GM18870 (cell line): ENCODE measurements at regions not wholly inside any gene's neighbourhood (a gene's known extent, or its start where the extent isn't known, plus 50 kb on each side); places are given as distances from the start of the nearest gene placed in this dataset.
"Not testable (repeated sequence)": the region's sequence is repeated elsewhere in the genome, so short reads cannot be mapped to it uniquely, and the experiment has no call there.

Source experiments
- ATAC-seq: cut with Tn5 transposase; IDR thresholded peaks from one replicate; pipeline ENCODE4 v1.9.1; 2021; ENCODE audit warnings: moderate library complexity; ENCODE audit not compliant: unreplicated experiment

DNA sequence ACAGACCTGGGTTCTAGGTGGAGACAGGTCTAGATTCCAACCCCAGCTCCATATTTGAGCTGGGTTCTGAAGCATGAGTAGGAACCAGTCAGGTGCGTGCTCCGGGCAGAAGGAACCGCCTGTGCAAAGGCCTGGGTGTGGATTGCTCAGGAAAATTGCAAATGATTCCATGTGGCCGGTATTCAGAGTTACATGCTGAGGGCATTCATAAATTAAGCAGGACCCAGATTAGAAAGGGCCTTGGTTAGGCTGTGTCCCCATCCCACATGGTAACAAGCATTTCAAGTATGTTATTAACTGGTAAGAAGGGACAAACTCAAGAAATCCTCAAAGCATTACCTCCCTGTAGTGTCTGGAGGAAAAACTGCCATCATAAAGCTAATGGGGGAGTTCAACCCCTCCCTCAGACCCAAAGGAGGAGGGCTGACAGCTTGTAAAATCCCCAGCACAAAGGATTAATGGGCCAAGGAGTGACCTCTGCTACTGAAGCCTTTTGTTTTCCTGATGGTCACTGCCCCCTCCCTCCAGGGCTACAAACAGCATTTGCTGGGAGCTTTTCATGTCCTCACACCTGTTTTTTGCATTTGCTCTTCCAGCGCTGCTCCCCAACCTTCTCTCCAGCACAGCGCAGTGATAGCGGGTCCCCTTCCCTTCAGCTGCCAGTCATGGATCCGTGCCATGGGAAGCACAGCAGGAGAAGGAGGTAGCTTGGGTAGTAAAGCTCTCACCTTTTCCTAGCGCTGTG is 218.0 kb downstream of the C16orf95 start:
- no peak for ATAC-seq

DNA sequence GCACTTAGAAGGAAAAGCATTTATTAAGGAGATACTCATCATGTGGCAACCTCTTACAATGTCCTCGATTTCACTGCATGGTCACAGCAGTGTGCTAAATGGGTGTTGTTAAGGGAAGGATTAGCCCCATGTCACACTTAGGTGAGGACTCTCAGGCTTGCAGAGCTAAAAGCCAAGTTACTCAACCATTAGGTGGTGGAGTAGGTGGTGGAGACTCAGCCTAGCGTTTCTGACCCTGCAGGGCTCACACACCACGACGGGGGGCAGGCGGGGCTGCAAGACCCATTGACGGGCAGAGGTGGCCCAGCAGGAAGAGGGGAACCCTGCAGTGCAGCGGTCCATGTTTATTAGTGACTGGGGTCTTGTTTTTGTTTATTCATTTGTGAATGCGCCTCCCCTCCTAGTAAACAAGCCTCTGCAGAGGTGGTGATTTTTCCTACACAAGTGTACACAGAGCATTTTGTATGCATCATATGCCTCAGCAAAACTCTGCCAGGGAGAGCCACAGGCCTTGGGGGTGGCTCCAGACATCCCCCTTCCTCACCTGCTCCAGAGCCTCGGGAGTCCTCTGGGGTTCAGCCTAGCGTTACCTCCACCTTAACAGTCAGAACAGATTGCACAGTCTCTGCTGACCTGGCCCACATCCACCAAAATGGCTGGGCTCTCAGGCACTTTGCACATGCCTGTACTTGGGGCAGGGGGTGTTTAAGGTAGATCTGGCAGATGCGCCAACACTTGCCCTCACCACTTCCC is 216.7 kb downstream of the C16orf95 start:
- ATAC-seq = no peak

- no peak for ATAC-seq
Measured at GRCh38 chr16:87101903-87102302, 215.3 kb downstream of the C16orf95 start.

DNA sequence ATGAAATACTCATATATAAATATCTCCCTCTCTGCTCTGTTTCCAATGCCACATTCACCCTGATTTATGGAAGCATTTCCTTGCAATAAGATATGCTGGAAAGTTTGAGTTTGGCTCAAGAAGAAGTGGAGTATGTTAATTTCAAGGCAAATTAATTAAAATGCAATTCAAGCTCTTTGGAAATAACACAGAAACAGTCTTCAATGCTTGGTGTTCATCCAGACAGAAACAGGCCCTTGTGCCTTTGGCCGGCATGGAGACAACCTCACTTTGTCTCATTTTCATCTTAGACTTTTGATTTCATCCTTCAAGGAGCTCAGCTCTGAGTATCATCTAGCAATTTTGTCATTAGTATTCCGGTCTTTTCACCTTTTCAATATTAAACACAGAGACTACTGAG is 210.0 kb downstream of the C16orf95 start:
- no peak for ATAC-seq

- ATAC-seq = no peak
Measured at GRCh38 chr16:87108278-87108677, 208.9 kb downstream of the C16orf95 start.

DNA sequence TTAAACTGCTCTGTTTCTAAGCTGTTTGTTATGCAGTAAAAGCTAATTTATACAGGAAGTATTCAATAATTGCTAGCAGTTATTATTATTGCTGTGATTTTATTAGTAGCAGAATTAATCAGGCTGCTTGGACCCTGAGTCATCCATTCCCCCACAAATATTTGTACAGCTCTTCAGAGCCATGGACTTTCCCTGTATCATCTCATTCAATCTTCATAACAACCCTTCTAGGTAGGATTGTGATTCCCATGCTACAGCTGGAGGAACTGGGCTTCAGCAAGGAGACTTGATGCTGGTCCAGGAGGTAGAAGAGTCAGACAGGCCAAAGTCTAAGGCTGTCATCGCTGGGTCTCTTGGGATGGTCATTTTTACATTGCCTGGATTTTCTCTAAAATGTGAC is 208.3 kb downstream of the C16orf95 start:
- no peak for ATAC-seq

- ATAC-seq = no peak
Measured at GRCh38 chr16:87114832-87115231, 202.4 kb downstream of the C16orf95 start.

- no peak for ATAC-seq
Measured at GRCh38 chr16:87115646-87116045, 201.5 kb downstream of the C16orf95 start.

DNA sequence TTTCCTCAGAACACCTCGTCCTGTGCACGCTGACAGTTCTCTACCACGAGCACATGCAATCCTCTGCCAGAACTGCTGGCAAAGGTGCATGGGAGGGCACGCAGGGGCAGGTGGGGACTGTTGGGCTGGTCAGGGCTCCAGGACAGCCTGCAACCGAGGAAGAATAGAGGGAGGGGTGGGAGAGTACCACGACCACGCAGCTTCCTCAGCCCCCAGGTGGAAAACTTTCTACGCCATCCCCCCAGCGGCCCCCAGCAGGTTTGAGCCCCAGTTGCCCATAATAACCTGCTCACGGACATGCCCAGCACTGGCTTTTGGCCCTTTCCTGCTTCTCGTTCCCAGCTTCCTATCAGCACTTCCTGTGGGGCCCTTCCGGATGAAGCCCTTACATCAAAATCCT is 199.3 kb downstream of the C16orf95 start:
- no peak for ATAC-seq

DNA sequence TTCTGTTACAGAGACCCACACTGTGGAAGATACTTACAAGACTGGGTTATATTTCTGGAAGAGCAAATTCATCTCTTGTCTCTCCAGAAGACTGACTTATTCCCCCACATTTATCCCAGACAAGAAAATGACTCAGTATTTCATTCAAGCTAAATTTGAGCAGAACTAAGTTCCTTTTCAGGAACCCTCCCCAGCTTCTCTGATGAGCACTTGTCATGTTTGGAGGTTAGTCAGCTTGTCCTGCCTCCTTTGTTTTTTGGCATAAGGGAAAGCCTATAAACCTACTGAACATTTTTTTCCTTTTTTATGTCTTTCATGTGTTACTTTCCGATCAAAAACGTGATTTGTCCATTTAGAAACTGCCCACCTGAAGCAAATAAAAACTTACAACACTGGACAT is 198.0 kb downstream of the C16orf95 start:
- no peak for ATAC-seq

- no peak for ATAC-seq
Measured at GRCh38 chr16:87119748-87120147, 197.4 kb downstream of the C16orf95 start.

- no peak for ATAC-seq
Measured at GRCh38 chr16:87121816-87122215, 195.4 kb downstream of the C16orf95 start.

- no peak for ATAC-seq
Measured at GRCh38 chr16:87123356-87124001, 193.7 kb downstream of the C16orf95 start.

GRCh38 chr16:87124405-87124804 is 192.8 kb downstream of the C16orf95 start:
- not testable (repeated sequence) for ATAC-seq

- no peak for ATAC-seq
Measured at GRCh38 chr16:87125206-87126155, 191.7 kb downstream of the C16orf95 start.

- ATAC-seq = no peak
Measured at GRCh38 chr16:87126403-87127025, 190.7 kb downstream of the C16orf95 start.

DNA sequence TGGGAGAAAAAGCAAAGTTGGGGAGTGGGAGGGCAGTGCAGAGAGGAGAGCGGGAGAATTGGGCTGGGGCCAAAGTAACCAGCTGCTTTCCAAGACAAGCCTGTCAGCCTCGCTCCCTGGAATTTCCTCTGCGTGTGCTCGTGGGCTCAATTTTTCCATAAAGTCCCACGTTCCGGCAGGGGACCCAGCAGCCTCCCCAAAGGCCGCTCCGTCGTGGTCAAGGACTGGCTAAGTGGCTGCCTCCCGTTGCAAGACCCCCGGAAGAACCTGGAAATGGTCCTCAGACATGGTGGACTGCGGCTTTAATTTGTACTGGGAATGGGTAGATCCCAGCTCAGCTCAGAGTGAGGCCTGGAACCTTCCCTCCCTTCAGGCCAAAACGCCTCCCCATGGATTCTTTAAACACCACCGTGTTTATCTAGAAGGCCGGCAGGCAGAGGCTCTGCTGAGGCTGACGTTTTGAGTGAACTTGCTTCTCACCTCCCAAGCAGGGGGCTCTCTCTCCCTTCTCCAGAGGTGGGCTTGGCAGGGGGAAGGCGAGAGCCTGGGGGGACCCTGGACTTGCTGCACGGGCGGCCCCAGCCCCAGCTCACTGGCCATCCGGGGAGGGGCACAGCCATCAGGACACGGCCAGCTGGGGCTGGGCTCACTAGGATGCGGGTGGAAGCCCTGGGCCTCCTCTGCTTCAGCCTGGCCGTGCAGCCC is 190.0 kb downstream of the C16orf95 start:
- no peak for ATAC-seq

DNA sequence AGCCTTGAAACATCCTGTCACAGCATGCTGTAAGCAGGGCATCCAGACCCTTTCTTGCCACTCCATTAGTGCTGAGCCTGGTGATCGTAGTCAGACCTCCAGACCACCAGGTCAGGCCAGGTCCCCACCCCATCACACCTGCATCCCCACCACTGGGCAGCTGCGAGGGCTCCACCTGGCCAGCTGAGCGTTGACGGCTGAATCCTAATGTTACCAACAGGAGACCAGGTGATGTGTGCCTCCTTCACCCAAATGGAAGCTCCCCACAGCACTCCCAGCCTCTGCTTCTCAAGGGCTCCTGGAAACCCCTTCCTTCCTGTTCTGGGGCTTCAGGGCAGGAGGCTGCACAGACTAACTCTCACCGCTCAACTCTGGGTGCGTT is 189.4 kb downstream of the C16orf95 start:
- ATAC-seq = no peak

DNA sequence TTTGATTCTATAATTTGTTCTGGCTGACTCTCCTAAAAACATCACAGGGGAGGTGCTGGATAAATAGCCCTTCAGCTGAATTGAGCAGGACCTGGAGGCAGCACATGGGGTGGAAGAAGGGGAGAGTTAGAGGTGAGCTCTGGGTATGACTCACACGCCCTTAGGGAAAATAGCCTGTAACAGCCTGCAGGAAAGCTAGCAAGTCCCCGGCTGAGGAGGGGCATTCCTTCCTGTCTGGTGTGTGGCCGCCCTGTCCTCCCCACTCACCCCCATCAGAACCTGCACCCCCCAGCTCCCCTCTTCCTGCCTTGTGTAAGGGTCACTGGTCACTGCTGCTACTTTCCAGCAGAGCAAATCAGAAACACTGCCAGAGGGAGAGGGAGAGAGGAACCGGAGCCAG is 187.4 kb downstream of the C16orf95 start:
- ATAC-seq = no peak
